Skeletal muscle satellite cell (primary cell): ENCODE measurements at regions not wholly inside any gene's neighbourhood (a gene's known extent, or its start where the extent isn't known, plus 50 kb on each side); places are given as distances from the start of the nearest gene placed in this dataset.

Experiments used
- H3K27me3 ChIP-seq: 2 replicates; pipeline ENCODE4 v1.7.0; 2013; ENCODE audit warnings: low read length; ENCODE audit not compliant: control insufficient read depth, insufficient read depth
- H3K36me3 ChIP-seq: 2 replicates; pipeline ENCODE4 v1.7.0; 2013; ENCODE audit warnings: mild to moderate bottlenecking, control low read depth, low read length; ENCODE audit not compliant: insufficient read depth
- H3K4me1 ChIP-seq: 2 replicates; pipeline ENCODE4 v1.7.0; 2013; ENCODE audit warnings: low read length; ENCODE audit not compliant: control insufficient read depth, insufficient read depth
- H3K4me2 ChIP-seq: 2 replicates; pipeline ENCODE4 v1.7.0; 2013; ENCODE audit warnings: mild to moderate bottlenecking, low read length
- H3K4me3 ChIP-seq: 2 replicates; pipeline ENCODE4 v1.7.0; 2013; ENCODE audit warnings: low read length
- H3K9ac ChIP-seq: 2 replicates; pipeline ENCODE4 v1.7.0; 2013; ENCODE audit warnings: mild to moderate bottlenecking, low read depth, low read length, moderate library complexity
- H3K9me3 ChIP-seq: replicated peaks from 2 replicates; pipeline ENCODE4 v1.7.0; 2013; ENCODE audit warnings: mild to moderate bottlenecking, control low read depth, low read length

DNA sequence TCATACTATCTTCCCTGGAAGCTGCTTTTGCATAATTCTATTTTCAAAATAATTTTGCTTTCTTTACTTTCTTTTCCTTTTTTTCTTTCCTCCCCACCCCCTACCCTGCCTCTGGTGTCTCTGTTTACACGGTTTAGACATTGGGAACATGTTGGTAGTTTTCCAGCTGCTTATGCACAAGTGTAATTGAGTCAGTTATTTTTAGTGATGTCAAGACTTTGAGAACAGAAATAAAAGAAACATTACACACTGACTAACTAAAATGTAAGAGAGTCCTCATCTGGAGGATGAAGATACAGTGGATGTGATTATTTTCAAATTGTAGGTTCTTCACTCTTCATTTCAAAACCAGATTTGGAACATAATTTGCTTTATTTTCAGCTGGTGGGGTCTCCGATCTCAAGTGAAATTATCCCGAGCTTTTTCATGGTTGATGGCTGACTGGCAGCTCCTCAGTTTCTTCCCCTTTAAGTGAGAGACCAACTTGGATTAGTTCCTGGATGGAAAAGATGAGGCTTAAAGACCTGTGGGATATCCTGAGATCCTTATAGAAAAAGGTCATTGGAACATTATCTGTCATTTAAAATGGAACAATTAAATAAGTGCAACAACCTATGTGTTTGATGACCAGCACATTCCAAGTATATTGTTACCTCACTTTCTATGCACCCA lies 154.4 kb upstream of the ZNF462 start:
- no peaks in the 10 kb centered on the region for H3K36me3 ChIP-seq
- no peaks in the 10 kb centered on the region for H3K9me3 ChIP-seq
- H3K4me3 ChIP-seq = no peak overlapping the region
- no peaks in the 10 kb centered on the region for H3K27me3 ChIP-seq
- no peak overlapping the region for H3K9ac ChIP-seq
- no peak overlapping the region for H3K4me2 ChIP-seq
- H3K4me1 ChIP-seq = peaks cover 11% of the 10 kb centered on the region

- peaks cover 12% of the 10 kb centered on the region for H3K4me1 ChIP-seq
- H3K4me2 ChIP-seq = no peak overlapping the region
- no peaks in the 10 kb centered on the region for H3K27me3 ChIP-seq
- no peak overlapping the region for H3K4me3 ChIP-seq
- H3K9me3 ChIP-seq = no peaks in the 10 kb centered on the region
- H3K9ac ChIP-seq = no peak overlapping the region
- H3K36me3 ChIP-seq = no peaks in the 10 kb centered on the region
These were observed 150.7 kb upstream of the ZNF462 start for GRCh38 chr9:106712279-106712678.

DNA sequence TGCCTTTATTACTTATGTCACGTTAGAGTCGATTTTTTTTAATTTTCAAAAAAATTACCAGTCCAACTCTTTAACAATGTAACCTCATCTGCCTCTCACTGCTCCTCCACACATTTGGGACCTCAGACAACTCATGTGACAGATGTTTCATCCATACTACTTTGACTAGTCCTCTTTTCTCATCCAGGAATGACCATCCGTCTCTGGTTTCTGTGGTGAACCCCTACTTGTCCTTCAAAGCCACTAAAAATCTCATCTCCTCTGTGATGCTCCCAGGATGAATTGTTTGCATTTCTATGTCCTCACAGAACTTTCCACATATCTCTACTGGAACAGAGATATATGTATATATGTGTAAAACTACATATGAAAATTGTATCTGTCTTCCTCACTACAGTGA lies 149.8 kb upstream of the ZNF462 start:
- H3K9ac ChIP-seq = no peak overlapping the region
- H3K4me2 ChIP-seq = no peak overlapping the region
- no peaks in the 10 kb centered on the region for H3K36me3 ChIP-seq
- H3K27me3 ChIP-seq = no peaks in the 10 kb centered on the region
- peaks cover 11% of the 10 kb centered on the region for H3K4me1 ChIP-seq
- no peaks in the 10 kb centered on the region for H3K9me3 ChIP-seq
- no peak overlapping the region for H3K4me3 ChIP-seq

- H3K36me3 ChIP-seq = no peaks in the 10 kb centered on the region
- H3K4me3 ChIP-seq = no peak overlapping the region
- no peak overlapping the region for H3K9ac ChIP-seq
- H3K27me3 ChIP-seq = no peaks in the 10 kb centered on the region
- no peak overlapping the region for H3K4me2 ChIP-seq
- H3K9me3 ChIP-seq = no peaks in the 10 kb centered on the region
- H3K4me1 ChIP-seq = peaks cover 25% of the 10 kb centered on the region
These were observed 146.1 kb upstream of the ZNF462 start for GRCh38 chr9:106716820-106717219.

GRCh38 chr9:106717686-106718085 lies 145.3 kb upstream of the ZNF462 start:
- H3K9me3 ChIP-seq = no peaks in the 10 kb centered on the region
- H3K4me3 ChIP-seq = peak overlapping the region; percentile 33
- peak overlapping the region; percentile 75 for H3K4me2 ChIP-seq
- H3K36me3 ChIP-seq = no peaks in the 10 kb centered on the region
- peak overlapping the region; percentile 70 for H3K9ac ChIP-seq
- H3K4me1 ChIP-seq = peaks cover 25% of the 10 kb centered on the region
- no peaks in the 10 kb centered on the region for H3K27me3 ChIP-seq

DNA sequence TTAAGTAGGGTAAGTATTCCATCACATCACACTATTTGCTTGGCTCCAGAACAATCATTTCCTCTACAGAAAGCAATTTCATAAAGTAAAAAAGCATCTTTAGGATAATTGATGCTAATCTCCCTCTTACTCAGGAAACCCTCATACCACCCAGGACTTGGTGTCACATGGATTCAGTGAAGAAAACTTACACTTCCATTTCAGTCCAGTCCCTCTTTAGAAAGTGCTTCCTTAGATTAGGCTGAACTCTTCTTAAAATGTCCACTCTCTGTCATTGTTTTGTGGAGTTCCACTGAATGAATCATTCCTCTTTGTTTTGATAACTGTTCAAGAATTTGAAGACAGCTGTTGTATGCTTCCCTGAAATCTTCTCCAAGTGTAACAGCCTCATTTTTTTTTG lies 144.0 kb upstream of the ZNF462 start:
- no peaks in the 10 kb centered on the region for H3K27me3 ChIP-seq
- peak overlapping the region; percentile 70 for H3K9ac ChIP-seq
- no peaks in the 10 kb centered on the region for H3K36me3 ChIP-seq
- H3K4me2 ChIP-seq = peak overlapping the region; percentile 75
- no peaks in the 10 kb centered on the region for H3K9me3 ChIP-seq
- H3K4me3 ChIP-seq = peak overlapping the region; percentile 32
- H3K4me1 ChIP-seq = peaks cover 25% of the 10 kb centered on the region

- Histone ChIP-seq H3K9ac (no peak overlapping the region), H3K4me3 (no peak overlapping the region), H3K9me3 (no peaks in the 10 kb centered on the region), H3K4me2 (no peak overlapping the region), H3K4me1 (peaks cover 24% of the 10 kb centered on the region), H3K36me3 (no peaks in the 10 kb centered on the region), H3K27me3 (no peaks in the 10 kb centered on the region)
These were observed 140.8 kb upstream of the ZNF462 start for GRCh38 chr9:106722051-106722753.

DNA sequence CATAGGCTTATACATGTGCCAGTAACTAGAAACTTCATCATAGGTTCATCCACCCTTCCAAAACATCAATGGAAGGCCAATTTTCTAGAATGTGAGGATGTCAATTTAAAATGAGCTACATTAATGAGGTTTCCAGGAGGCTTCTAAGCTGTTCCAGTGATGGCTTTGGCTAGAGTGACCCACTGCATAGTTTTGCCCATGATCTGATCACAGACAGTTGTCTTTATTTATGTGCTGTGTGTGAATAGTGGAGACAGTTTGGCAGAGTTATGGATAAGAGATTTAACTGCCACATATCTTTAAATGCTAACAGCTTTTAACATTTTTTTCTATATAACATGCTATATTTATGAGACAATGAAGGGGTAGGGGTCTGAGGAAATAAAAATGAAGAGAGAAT lies 139.0 kb upstream of the ZNF462 start:
- H3K27me3 ChIP-seq = no peaks in the 10 kb centered on the region
- no peaks in the 10 kb centered on the region for H3K36me3 ChIP-seq
- H3K9ac ChIP-seq = no peak overlapping the region
- peaks cover 7% of the 10 kb centered on the region for H3K4me1 ChIP-seq
- H3K9me3 ChIP-seq = no peaks in the 10 kb centered on the region
- H3K4me3 ChIP-seq = no peak overlapping the region
- no peak overlapping the region for H3K4me2 ChIP-seq

- no peak overlapping the region for H3K4me2 ChIP-seq
- H3K9me3 ChIP-seq = no peaks in the 10 kb centered on the region
- H3K4me3 ChIP-seq = no peak overlapping the region
- peaks cover 1% of the 10 kb centered on the region for H3K4me1 ChIP-seq
- no peaks in the 10 kb centered on the region for H3K27me3 ChIP-seq
- H3K9ac ChIP-seq = no peak overlapping the region
- no peaks in the 10 kb centered on the region for H3K36me3 ChIP-seq
These were observed 138.4 kb upstream of the ZNF462 start for GRCh38 chr9:106724566-106724965.

DNA sequence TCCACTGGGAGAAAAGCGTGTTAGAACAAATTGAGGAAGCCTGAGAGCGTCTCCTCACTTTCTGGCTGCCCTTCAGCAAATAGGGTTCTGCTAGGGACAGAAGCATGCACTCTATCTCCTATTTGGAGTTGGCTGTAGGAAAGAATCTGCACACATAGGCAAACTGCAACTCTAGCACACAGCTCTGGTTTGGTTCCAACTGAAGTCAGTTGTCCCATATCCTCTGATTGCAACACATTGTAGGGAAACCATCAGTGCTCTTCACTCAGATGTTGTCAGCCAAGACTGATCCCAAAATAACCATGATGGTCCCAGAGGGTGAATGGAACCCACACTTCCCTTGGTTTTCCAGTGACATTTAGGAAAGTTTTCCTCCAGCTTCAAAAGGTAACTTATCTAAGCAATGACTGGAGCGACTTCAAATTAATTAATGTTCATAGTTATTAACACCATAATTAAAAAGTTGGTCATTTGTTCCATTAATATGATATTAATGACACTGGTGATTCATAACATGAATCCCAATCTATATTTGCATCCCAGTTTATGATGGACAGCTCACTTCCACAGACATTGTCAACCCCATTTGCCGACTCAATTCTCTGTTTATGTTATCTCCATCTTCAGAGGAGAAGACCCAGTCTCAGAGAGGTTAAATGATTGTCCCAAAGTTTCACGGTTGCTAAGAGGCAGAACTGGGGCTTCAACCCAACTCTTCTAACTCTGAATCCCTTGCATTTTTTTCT lies 136.7 kb upstream of the ZNF462 start:
- Histone ChIP-seq H3K9ac (no peak overlapping the region), H3K9me3 (no peaks in the 10 kb centered on the region), H3K4me1 (no peaks in the 10 kb centered on the region), H3K27me3 (no peaks in the 10 kb centered on the region), H3K4me3 (no peak overlapping the region), H3K36me3 (no peaks in the 10 kb centered on the region), H3K4me2 (no peak overlapping the region)

- Histone ChIP-seq H3K9ac (no peak overlapping the region), H3K4me3 (no peak overlapping the region), H3K27me3 (no peaks in the 10 kb centered on the region), H3K4me1 (no peaks in the 10 kb centered on the region), H3K36me3 (no peaks in the 10 kb centered on the region), H3K4me2 (no peak overlapping the region), H3K9me3 (no peaks in the 10 kb centered on the region)
These were observed 135.0 kb upstream of the ZNF462 start for GRCh38 chr9:106727969-106728368.
